ENCODE measurements at regions not wholly inside any gene's neighbourhood (a gene's known extent, or its start where the extent isn't known, plus 50 kb on each side); places are given as distances from the start of the nearest gene placed in this dataset.

DNA sequence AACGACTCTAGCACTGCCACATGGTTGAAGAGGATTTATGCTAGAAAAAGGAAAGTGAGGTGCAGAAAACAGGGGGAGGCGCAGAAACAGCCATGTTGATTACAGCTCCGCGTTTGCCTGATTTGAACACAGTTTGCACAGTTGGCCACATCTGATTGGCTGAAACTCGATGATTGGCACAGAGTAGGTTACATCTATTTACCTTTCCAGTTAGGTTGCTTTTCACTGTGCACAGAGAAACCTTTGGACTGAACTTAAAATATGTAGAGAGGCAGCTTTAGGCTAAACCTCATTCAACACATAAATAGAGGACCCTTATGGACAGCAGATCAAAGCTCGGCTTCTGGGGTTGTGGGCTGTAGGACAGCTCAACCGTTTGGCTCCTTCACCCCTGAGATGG lies 153.7 kb upstream of the APCDD1 start:
- TF ChIP-seq EZH2 (IDR thresholded peaks at IDR 0.05) (no peak), POLR2AphosphoS5 (IDR thresholded peaks at IDR 0.05; ENCODE audit: borderline replicate concordance, low read depth, low read length) (no peak), FOXP2 (optimal IDR thresholded peaks at IDR 0.05; ENCODE audit: control extremely low read depth, extremely low read length, insufficient read depth) (no peak)
